BLaER1 treated with 17β-estradiol and CSF1 and Interleukin-3, amounts not matched to agents 10 nM and 100 nM (cell line): ENCODE measurements at regions not wholly inside any gene's neighbourhood (a gene's known extent, or its start where the extent isn't known, plus 50 kb on each side); places are given as distances from the start of the nearest gene placed in this dataset.

ENCODE experiments used
- H3K27ac ChIP-seq, 11 experiments: shearing (Covaris generic); formaldehyde crosslinking; 2 replicates each; pipeline ENCODE4 v1.8.1; 2022
- H3K27me3 ChIP-seq, 11 experiments: shearing (Covaris generic); formaldehyde crosslinking; 2 replicates each; pipeline ENCODE4 v1.8.1; 2022
- H3K36me3 ChIP-seq, 11 experiments: shearing (Covaris generic); formaldehyde crosslinking; 2 replicates each; pipeline ENCODE4 v1.8.1; 2022
- H3K4me1 ChIP-seq, 10 experiments: shearing (Covaris generic); formaldehyde crosslinking; 2 replicates each; pipeline ENCODE4 v1.8.1; 2022
- H3K4me2 ChIP-seq, 11 experiments: shearing (Covaris generic); formaldehyde crosslinking; 2 replicates each; pipeline ENCODE4 v1.8.1; 2022
- H3K4me3 ChIP-seq, 10 experiments: shearing (Covaris generic); formaldehyde crosslinking; 2 replicates each; pipeline ENCODE4 v1.8.1; 2022
- H3K9ac ChIP-seq, 11 experiments: shearing (Covaris generic); formaldehyde crosslinking; 2 replicates each; pipeline ENCODE4 v1.8.1; 2022
- H3K9me3 ChIP-seq, 11 experiments: shearing (Covaris generic); formaldehyde crosslinking; replicated peaks in 1 of 11; 2 replicates each; pipeline ENCODE4 v1.8.1; 2022
- H4K20me1 ChIP-seq, 11 experiments: shearing (Covaris generic); formaldehyde crosslinking; 2 replicates each; pipeline ENCODE4 v1.8.1; 2022
- Cebpa-rat ChIP-seq, 11 experiments: shearing (Covaris generic); IDR thresholded peaks; 2 replicates each; pipeline ENCODE4 v1.8.1; 2022

- TF ChIP-seq Cebpa-rat (IDR thresholded peaks at IDR 0.05), result no peak
- no peak overlapping the region for H3K4me2 ChIP-seq
- H4K20me1 ChIP-seq, result no peaks in the 10 kb centered on the region
- H3K4me3 ChIP-seq, result no peak overlapping the region
- no peaks in the 10 kb centered on the region for H3K36me3 ChIP-seq
- no peak overlapping the region for H3K9ac ChIP-seq
- H3K9me3 ChIP-seq, result no peaks in the 10 kb centered on the region
- H3K27me3 ChIP-seq, result no peaks in the 10 kb centered on the region
- no peak overlapping the region for H3K27ac ChIP-seq
- H3K4me1 ChIP-seq, result no peaks in the 10 kb centered on the region
Observed at GRCh38 chr4:119730671-119730950, 102.0 kb upstream of the PDE5A start.

- Histone ChIP-seq H3K4me3 (no peak overlapping the region), H3K27ac (no peak overlapping the region), H3K4me2 (no peak overlapping the region), H4K20me1 (no peaks in the 10 kb centered on the region), H3K4me1 (no peaks in the 10 kb centered on the region), H3K36me3 (no peaks in the 10 kb centered on the region), H3K27me3 (no peaks in the 10 kb centered on the region), H3K9ac (no peak overlapping the region), H3K9me3 (no peaks in the 10 kb centered on the region)
- TF ChIP-seq Cebpa-rat (IDR thresholded peaks at IDR 0.05), result no peak
Observed at GRCh38 chr4:119729835-119730670, 101.4 kb upstream of the PDE5A start.

- H3K27ac ChIP-seq, result no peak overlapping the region
- H3K4me3 ChIP-seq, result no peak overlapping the region
- no peaks in the 10 kb centered on the region; a peak in 1 of 22 replicates for H4K20me1 ChIP-seq
- no peaks in the 10 kb centered on the region for H3K27me3 ChIP-seq
- H3K4me2 ChIP-seq, result no peak overlapping the region
- TF ChIP-seq Cebpa-rat (IDR thresholded peaks at IDR 0.05), result no peak
- H3K4me1 ChIP-seq, result no peaks in the 10 kb centered on the region
- H3K9me3 ChIP-seq, result no peaks in the 10 kb centered on the region
- H3K36me3 ChIP-seq, result no peaks in the 10 kb centered on the region
- no peak overlapping the region for H3K9ac ChIP-seq
Observed at GRCh38 chr4:119728692-119729593, 100.3 kb upstream of the PDE5A start.

- H4K20me1 ChIP-seq, result no peaks in the 10 kb centered on the region; a peak in 1 of 22 replicates
- no peaks in the 10 kb centered on the region for H3K9me3 ChIP-seq
- H3K4me1 ChIP-seq, result no peaks in the 10 kb centered on the region
- H3K4me2 ChIP-seq, result no peak overlapping the region
- TF ChIP-seq Cebpa-rat (IDR thresholded peaks at IDR 0.05), result no peak
- H3K4me3 ChIP-seq, result no peak overlapping the region
- no peaks in the 10 kb centered on the region for H3K36me3 ChIP-seq
- H3K9ac ChIP-seq, result no peak overlapping the region
- no peak overlapping the region for H3K27ac ChIP-seq
- H3K27me3 ChIP-seq, result no peaks in the 10 kb centered on the region
Observed at GRCh38 chr4:119728185-119728584, 99.6 kb upstream of the PDE5A start.

GRCh38 chr4:119726505-119726904 is 97.9 kb upstream of the PDE5A start:
- H3K27me3 ChIP-seq, result no peaks in the 10 kb centered on the region
- H4K20me1 ChIP-seq, result no peaks in the 10 kb centered on the region; a peak in 1 of 22 replicates
- H3K9me3 ChIP-seq, result no peaks in the 10 kb centered on the region
- H3K36me3 ChIP-seq, result no peaks in the 10 kb centered on the region
- no peak overlapping the region for H3K9ac ChIP-seq
- no peak overlapping the region for H3K4me3 ChIP-seq
- TF ChIP-seq Cebpa-rat (IDR thresholded peaks at IDR 0.05), result no peak
- H3K27ac ChIP-seq, result no peak overlapping the region
- H3K4me2 ChIP-seq, result no peak overlapping the region
- no peaks in the 10 kb centered on the region for H3K4me1 ChIP-seq

GRCh38 chr4:119725688-119726330 is 97.2 kb upstream of the PDE5A start:
- no peak for TF ChIP-seq Cebpa-rat (IDR thresholded peaks at IDR 0.05)

GRCh38 chr4:119725011-119725410 is 96.4 kb upstream of the PDE5A start:
- H3K9me3 ChIP-seq, result peaks cover 0 to 7% (median 3%) of the 10 kb centered on the region in 11 experiments; a peak in 13 of 22 replicates
- no peak overlapping the region for H3K4me3 ChIP-seq
- H3K4me1 ChIP-seq, result no peaks in the 10 kb centered on the region
- no peak overlapping the region for H3K9ac ChIP-seq
- TF ChIP-seq Cebpa-rat (IDR thresholded peaks at IDR 0.05), result no peak
- H3K36me3 ChIP-seq, result no peaks in the 10 kb centered on the region
- no peak overlapping the region for H3K27ac ChIP-seq
- no peaks in the 10 kb centered on the region for H3K27me3 ChIP-seq
- no peaks in the 10 kb centered on the region; a peak in 1 of 22 replicates for H4K20me1 ChIP-seq
- no peak overlapping the region for H3K4me2 ChIP-seq

More at GRCh38 chr4:119725688-119726330, 97.2 kb upstream of the PDE5A start:
- Histone ChIP-seq H3K36me3 (no peaks in the 10 kb centered on the region), H3K27me3 (no peaks in the 10 kb centered on the region), H3K4me1 (no peaks in the 10 kb centered on the region), H3K4me3 (no peak overlapping the region), H3K27ac (no peak overlapping the region), H3K9ac (no peak overlapping the region), H3K4me2 (no peak overlapping the region), H3K9me3 (no peaks in the 10 kb centered on the region), H4K20me1 (no peaks in the 10 kb centered on the region; a peak in 1 of 22 replicates)

GRCh38 chr4:119722670-119723069 is 94.1 kb upstream of the PDE5A start:
- Histone ChIP-seq H3K36me3 (no peaks in the 10 kb centered on the region), H3K27me3 (no peaks in the 10 kb centered on the region), H3K9ac (no peak overlapping the region), H3K4me1 (no peaks in the 10 kb centered on the region), H3K4me3 (no peak overlapping the region), H3K4me2 (no peak overlapping the region), H3K27ac (no peak overlapping the region), H3K9me3 (peaks cover 8 to 28% (median 14%) of the 10 kb centered on the region in 11 experiments; a peak in 15 of 22 replicates), H4K20me1 (no peaks in the 10 kb centered on the region; a peak in 1 of 22 replicates)
- no peak for TF ChIP-seq Cebpa-rat (IDR thresholded peaks at IDR 0.05)

- no peak overlapping the region for H3K4me2 ChIP-seq
- TF ChIP-seq Cebpa-rat (IDR thresholded peaks at IDR 0.05), result no peak
- H3K27ac ChIP-seq, result no peak overlapping the region
- no peaks in the 10 kb centered on the region; a peak in 1 of 22 replicates for H4K20me1 ChIP-seq
- H3K9me3 ChIP-seq, result peaks cover 13 to 36% (median 20%) of the 10 kb centered on the region in 11 experiments; a peak in 18 of 22 replicates
- H3K4me3 ChIP-seq, result no peak overlapping the region
- no peak overlapping the region for H3K9ac ChIP-seq
- no peaks in the 10 kb centered on the region for H3K4me1 ChIP-seq
- H3K27me3 ChIP-seq, result no peaks in the 10 kb centered on the region
- H3K36me3 ChIP-seq, result no peaks in the 10 kb centered on the region
Observed at GRCh38 chr4:119721878-119722277, 93.3 kb upstream of the PDE5A start.
